ENCODE measurements at regions not wholly inside any gene's neighbourhood (a gene's known extent, or its start where the extent isn't known, plus 50 kb on each side); places are given as distances from the start of the nearest gene placed in this dataset.

GRCh38 chrX:102787283-102787682 is 66.7 kb downstream of the GPRASP3 start:
- TF ChIP-seq, protein P1, sequence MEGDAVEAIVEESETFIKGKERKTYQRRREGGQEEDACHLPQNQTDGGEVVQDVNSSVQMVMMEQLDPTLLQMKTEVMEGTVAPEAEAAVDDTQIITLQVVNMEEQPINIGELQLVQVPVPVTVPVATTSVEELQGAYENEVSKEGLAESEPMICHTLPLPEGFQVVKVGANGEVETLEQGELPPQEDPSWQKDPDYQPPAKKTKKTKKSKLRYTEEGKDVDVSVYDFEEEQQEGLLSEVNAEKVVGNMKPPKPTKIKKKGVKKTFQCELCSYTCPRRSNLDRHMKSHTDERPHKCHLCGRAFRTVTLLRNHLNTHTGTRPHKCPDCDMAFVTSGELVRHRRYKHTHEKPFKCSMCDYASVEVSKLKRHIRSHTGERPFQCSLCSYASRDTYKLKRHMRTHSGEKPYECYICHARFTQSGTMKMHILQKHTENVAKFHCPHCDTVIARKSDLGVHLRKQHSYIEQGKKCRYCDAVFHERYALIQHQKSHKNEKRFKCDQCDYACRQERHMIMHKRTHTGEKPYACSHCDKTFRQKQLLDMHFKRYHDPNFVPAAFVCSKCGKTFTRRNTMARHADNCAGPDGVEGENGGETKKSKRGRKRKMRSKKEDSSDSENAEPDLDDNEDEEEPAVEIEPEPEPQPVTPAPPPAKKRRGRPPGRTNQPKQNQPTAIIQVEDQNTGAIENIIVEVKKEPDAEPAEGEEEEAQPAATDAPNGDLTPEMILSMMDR (conservative IDR thresholded peaks at IDR 0.05; ENCODE audit: low read depth, low read length), result no peak
- no peak for TF ChIP-seq EZH2 (IDR thresholded peaks at IDR 0.05; ENCODE audit: low read length, unreplicated experiment)
